HL-60 (cell line): ENCODE measurements at regions not wholly inside any gene's neighbourhood (a gene's known extent, or its start where the extent isn't known, plus 50 kb on each side); places are given as distances from the start of the nearest gene placed in this dataset.

ENCODE experiments used
- DNase-seq, 2 experiments: peaks; one replicate each; pipeline ENCODE4 v3.0.0-alpha.2; 2010 to 2020; ENCODE audit warnings: low read depth in 1 of 2, low spot score in 1 of 2
- H3K27ac ChIP-seq: fragments of 250-450 bp; sonication (Bioruptor Pico); replicated peaks from 2 replicates; pipeline ENCODE4 v1.5.1; 2020; ENCODE audit warnings: mild to moderate bottlenecking, moderate library complexity
- H3K27me3 ChIP-seq: fragments of 250-450 bp; sonication (Bioruptor Pico); 2 replicates; pipeline ENCODE4 v1.5.1; 2021; ENCODE audit warnings: mild to moderate bottlenecking, moderate library complexity; ENCODE audit not compliant: insufficient read depth, poor library complexity, severe bottlenecking
- H3K4me3 ChIP-seq: replicated peaks from 2 replicates; pipeline ENCODE4 v1.5.1; 2011; ENCODE audit warnings: mild to moderate bottlenecking, control low read depth, low read length; ENCODE audit not compliant: insufficient read depth
- GABPA ChIP-seq: IDR thresholded peaks from 2 replicates; pipeline ENCODE4 v1.6.1; 2012; ENCODE audit warnings: low read depth
- POLR2AphosphoS5 ChIP-seq: IDR thresholded peaks from 2 replicates; pipeline ENCODE4 v1.6.1; 2012; ENCODE audit warnings: low read depth
- SPI1 ChIP-seq: IDR thresholded peaks from 2 replicates; pipeline ENCODE4 v1.6.1; 2012; ENCODE audit warnings: low read depth, mild to moderate bottlenecking, borderline replicate concordance
- TF ChIP-seq, protein P1 (sequence below): IDR thresholded peaks from 2 replicates; pipeline ENCODE4 v1.6.1; 2012; ENCODE audit warnings: low read depth; ENCODE audit not compliant: insufficient replicate concordance
- TF ChIP-seq, protein P2 (sequence below): IDR thresholded peaks from one replicate; pipeline ENCODE4 v1.5.1; 2011; ENCODE audit warnings: low read length, control low read depth, inconsistent platforms; ENCODE audit not compliant: insufficient read depth

DNA sequence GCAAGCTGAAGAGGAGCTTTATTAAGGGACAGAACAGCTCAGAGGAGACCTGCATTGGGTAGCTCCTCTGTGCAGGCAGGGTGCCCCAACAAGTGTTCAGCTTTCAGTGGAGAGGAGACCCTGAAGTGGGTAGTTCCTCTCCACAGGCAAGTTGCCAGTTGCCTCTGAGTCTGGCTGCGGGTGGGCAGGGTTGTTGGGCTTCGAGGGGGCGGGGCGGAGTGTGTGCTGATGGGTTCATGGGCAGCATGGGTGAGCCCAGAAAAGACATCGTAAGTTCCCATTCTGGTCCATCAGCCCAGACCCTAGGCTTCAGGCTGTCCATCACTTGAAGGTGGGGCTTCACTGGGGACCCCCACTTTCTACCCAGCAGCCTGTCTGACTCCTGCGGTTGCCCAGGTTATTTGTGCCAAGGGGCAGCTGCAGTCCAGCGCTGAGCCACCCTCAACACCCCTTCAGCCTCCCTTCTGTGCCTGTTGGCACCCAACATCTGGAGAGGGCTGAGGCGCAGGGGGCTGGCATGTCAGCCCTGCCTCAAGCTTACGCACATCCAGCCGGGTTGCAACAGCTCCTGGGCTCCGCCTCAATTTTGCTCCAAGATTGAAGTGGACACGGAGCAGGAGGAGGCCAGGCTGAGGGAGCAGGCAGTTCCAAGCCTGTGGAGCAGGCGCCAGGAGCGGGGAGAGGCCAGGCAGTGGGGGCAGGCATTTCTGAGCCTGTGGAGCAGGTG lies 350.5 kb upstream of the PCDH20 start:
- DNase-seq = no peak
- Histone ChIP-seq H3K4me3 (no peak overlapping the region), H3K27me3 (no peaks in the 10 kb centered on the region), H3K27ac (no peak overlapping the region)
- TF ChIP-seq, protein P1, sequence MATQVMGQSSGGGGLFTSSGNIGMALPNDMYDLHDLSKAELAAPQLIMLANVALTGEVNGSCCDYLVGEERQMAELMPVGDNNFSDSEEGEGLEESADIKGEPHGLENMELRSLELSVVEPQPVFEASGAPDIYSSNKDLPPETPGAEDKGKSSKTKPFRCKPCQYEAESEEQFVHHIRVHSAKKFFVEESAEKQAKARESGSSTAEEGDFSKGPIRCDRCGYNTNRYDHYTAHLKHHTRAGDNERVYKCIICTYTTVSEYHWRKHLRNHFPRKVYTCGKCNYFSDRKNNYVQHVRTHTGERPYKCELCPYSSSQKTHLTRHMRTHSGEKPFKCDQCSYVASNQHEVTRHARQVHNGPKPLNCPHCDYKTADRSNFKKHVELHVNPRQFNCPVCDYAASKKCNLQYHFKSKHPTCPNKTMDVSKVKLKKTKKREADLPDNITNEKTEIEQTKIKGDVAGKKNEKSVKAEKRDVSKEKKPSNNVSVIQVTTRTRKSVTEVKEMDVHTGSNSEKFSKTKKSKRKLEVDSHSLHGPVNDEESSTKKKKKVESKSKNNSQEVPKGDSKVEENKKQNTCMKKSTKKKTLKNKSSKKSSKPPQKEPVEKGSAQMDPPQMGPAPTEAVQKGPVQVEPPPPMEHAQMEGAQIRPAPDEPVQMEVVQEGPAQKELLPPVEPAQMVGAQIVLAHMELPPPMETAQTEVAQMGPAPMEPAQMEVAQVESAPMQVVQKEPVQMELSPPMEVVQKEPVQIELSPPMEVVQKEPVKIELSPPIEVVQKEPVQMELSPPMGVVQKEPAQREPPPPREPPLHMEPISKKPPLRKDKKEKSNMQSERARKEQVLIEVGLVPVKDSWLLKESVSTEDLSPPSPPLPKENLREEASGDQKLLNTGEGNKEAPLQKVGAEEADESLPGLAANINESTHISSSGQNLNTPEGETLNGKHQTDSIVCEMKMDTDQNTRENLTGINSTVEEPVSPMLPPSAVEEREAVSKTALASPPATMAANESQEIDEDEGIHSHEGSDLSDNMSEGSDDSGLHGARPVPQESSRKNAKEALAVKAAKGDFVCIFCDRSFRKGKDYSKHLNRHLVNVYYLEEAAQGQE = no peak
- TF ChIP-seq GABPA = no peak
- no peak for TF ChIP-seq POLR2AphosphoS5
- TF ChIP-seq, protein P2, sequence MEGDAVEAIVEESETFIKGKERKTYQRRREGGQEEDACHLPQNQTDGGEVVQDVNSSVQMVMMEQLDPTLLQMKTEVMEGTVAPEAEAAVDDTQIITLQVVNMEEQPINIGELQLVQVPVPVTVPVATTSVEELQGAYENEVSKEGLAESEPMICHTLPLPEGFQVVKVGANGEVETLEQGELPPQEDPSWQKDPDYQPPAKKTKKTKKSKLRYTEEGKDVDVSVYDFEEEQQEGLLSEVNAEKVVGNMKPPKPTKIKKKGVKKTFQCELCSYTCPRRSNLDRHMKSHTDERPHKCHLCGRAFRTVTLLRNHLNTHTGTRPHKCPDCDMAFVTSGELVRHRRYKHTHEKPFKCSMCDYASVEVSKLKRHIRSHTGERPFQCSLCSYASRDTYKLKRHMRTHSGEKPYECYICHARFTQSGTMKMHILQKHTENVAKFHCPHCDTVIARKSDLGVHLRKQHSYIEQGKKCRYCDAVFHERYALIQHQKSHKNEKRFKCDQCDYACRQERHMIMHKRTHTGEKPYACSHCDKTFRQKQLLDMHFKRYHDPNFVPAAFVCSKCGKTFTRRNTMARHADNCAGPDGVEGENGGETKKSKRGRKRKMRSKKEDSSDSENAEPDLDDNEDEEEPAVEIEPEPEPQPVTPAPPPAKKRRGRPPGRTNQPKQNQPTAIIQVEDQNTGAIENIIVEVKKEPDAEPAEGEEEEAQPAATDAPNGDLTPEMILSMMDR = no peak
- no peak for TF ChIP-seq SPI1

DNA sequence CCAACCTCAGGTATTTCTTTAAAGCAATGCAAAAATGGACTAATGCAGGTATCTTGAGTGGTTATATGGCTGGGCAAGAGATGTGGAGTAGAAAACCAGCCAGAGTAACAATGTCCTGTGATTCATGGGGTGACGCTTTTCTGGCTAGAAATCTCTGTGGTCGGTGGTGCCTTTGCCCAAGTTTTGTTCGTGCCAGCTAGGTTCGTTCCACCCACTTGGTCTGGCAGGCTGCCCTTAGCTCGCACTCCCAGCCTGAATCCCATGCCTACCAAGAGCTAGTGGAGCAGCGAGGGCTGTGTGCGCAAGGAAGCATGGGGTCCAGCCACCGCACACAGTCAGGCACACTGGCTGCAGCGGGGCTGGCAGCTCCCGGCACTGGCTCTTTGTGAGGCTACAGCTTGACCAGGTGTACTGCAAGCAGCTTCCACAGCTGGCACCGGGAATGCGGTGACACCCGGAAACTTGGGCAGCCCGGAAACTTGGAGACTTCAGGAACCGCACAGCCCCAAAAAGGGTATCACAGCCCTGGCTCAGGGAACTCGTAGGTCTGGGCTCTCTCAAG lies 349.6 kb upstream of the PCDH20 start:
- no peak for DNase-seq
- Histone ChIP-seq H3K4me3 (no peak overlapping the region), H3K27ac (no peak overlapping the region), H3K27me3 (no peaks in the 10 kb centered on the region)
- no peak for TF ChIP-seq GABPA
- TF ChIP-seq, protein P2 = no peak
- no peak for TF ChIP-seq POLR2AphosphoS5
- no peak for TF ChIP-seq SPI1
- TF ChIP-seq, protein P1 = no peak

DNA sequence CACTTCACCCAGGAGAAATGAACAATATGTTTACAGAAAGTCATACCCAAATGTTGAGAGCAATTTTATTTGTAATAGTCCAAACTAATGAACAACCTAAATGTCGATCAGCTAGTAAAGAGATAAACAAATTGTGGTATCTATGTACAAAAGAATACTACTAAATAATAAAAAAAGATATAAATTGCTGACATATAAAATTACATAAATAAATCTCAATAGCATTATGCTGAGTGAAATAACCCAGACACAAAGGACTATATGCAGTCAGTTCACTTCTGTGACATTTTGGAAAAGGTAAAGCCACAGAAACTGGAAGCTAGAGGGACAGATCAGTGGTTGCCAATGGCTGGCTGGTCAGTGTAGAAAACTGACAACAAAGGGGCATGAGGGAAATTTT lies 346.0 kb upstream of the PCDH20 start:
- H3K27ac ChIP-seq = no peak overlapping the region
- TF ChIP-seq GABPA (no peak), POLR2AphosphoS5 (no peak), SPI1 (no peak)
- TF ChIP-seq, protein P2 = no peak
- TF ChIP-seq, protein P1 = no peak

More for the DNA sequence above, 346.0 kb upstream of the PCDH20 start:
- H3K4me3 ChIP-seq = no peak overlapping the region
- no peaks in the 10 kb centered on the region for H3K27me3 ChIP-seq
- DNase-seq = no peak
